ENCODE measurements at regions not wholly inside any gene's neighbourhood (a gene's known extent, or its start where the extent isn't known, plus 50 kb on each side); places are given as distances from the start of the nearest gene placed in this dataset.

DNA sequence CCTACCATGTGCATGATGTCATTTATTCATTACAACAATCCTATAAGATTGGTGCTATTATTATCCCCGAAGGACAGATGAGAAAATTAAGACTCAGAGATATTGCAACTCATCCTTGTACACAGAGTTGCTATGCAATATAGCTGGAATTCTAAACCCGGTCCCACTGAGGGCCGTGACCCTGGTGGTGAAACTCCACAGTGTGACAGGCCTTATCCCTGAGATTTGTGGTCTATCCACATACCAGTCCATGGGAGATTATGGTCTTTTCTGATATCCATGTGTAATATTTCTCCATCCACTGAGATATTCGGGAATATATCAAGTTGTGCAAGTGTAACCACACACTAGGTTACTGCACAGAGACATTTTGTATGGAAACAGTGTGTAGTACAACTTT, 305.2 kb downstream of the TXNL1 start:
- TF ChIP-seq, protein P1, sequence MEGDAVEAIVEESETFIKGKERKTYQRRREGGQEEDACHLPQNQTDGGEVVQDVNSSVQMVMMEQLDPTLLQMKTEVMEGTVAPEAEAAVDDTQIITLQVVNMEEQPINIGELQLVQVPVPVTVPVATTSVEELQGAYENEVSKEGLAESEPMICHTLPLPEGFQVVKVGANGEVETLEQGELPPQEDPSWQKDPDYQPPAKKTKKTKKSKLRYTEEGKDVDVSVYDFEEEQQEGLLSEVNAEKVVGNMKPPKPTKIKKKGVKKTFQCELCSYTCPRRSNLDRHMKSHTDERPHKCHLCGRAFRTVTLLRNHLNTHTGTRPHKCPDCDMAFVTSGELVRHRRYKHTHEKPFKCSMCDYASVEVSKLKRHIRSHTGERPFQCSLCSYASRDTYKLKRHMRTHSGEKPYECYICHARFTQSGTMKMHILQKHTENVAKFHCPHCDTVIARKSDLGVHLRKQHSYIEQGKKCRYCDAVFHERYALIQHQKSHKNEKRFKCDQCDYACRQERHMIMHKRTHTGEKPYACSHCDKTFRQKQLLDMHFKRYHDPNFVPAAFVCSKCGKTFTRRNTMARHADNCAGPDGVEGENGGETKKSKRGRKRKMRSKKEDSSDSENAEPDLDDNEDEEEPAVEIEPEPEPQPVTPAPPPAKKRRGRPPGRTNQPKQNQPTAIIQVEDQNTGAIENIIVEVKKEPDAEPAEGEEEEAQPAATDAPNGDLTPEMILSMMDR (conservative IDR thresholded peaks at IDR 0.05) = no peak
- no peak overlapping the region for H2AFZ ChIP-seq (ENCODE audit: low read length)
- no peaks in the 10 kb centered on the region for H3K4me1 ChIP-seq (ENCODE audit: insufficient read depth, low read length)
- no peak overlapping the region for H2AK5ac ChIP-seq (ENCODE audit: insufficient read length, low read length)
- no peak overlapping the region for H3K27ac Mint-ChIP-seq
- H3K56ac ChIP-seq (ENCODE audit: insufficient read length, low read depth, low read length) = no peak overlapping the region
- no peak overlapping the region for H2BK15ac ChIP-seq (ENCODE audit: low read depth, low read length)
- no peak overlapping the region for H3K18ac ChIP-seq (ENCODE audit: insufficient read length, low read depth, low read length)
- H2BK20ac ChIP-seq (ENCODE audit: low read depth, low read length, poor library complexity, severe bottlenecking) = no peak overlapping the region
- no peaks in the 10 kb centered on the region for H4K20me1 ChIP-seq (ENCODE audit: control insufficient read depth, insufficient read depth, insufficient read length)
- H2BK12ac ChIP-seq (ENCODE audit: insufficient read length, low read depth, low read length) = no peak overlapping the region
- no peaks in the 10 kb centered on the region for H3K79me1 ChIP-seq (ENCODE audit: insufficient read depth, low read depth, low read length, poor library complexity, severe bottlenecking)
- H3K4me2 ChIP-seq (ENCODE audit: insufficient read depth, insufficient read length, low read length) = no peak overlapping the region
- no peaks in the 10 kb centered on the region for H3K36me3 Mint-ChIP-seq (ENCODE audit: insufficient read depth in 1 of 3, low read depth in 3 of 3)
- H3K23me2 ChIP-seq (ENCODE audit: insufficient read length, low read depth, low read length, poor library complexity, severe bottlenecking) = no peaks in the 10 kb centered on the region
- H3K27ac ChIP-seq (ENCODE audit: insufficient read length, low read depth, low read length) = no peak overlapping the region
- H3K4me1 Mint-ChIP-seq = no peaks in the 10 kb centered on the region
- H3K27me3 Mint-ChIP-seq (ENCODE audit: low read depth) = no peaks in the 10 kb centered on the region
- H2BK120ac ChIP-seq (ENCODE audit: low read depth, low read length, poor library complexity, severe bottlenecking) = no peak overlapping the region
- no peaks in the 10 kb centered on the region for H3K27me3 ChIP-seq (ENCODE audit: insufficient read depth, low read length)
- no peak overlapping the region for H3K9ac ChIP-seq (ENCODE audit: extremely low read depth, insufficient read length, low read length)
- H3K4ac ChIP-seq (ENCODE audit: low read depth, low read length) = no peak overlapping the region
- DNase-seq = no peak
- no peak overlapping the region for H4K91ac ChIP-seq (ENCODE audit: insufficient read length, low read depth, low read length)
- H3K4me3 Mint-ChIP-seq = no peak overlapping the region
- no peak overlapping the region for H3T11ph ChIP-seq (ENCODE audit: low read length)
- no peak overlapping the region for H3K14ac ChIP-seq (ENCODE audit: insufficient read depth, low read length)
- no peaks in the 10 kb centered on the region for H3K79me2 ChIP-seq (ENCODE audit: insufficient read depth, low read length)
- H3K9me3 ChIP-seq (ENCODE audit: control insufficient read depth, low read depth, low read length) = no peaks in the 10 kb centered on the region
- H3K23ac ChIP-seq (ENCODE audit: insufficient read length, low read depth, low read length) = no peak overlapping the region
- WGBS (ENCODE audit: extremely low coverage, insufficient read length, low lambda C conversion rate) = no CpG with 5 or more reads among the region's 4 CpGs
- H4K8ac ChIP-seq (replicated peaks; ENCODE audit: insufficient read length, low read depth, low read length) = no peak overlapping the region
- no peak overlapping the region for H4K5ac ChIP-seq (ENCODE audit: insufficient read length, low read depth, low read length)
- H2BK5ac ChIP-seq (ENCODE audit: insufficient read length, low read length) = no peak overlapping the region
- H3K9me3 Mint-ChIP-seq = no peaks in the 10 kb centered on the region
